Type B pancreatic cell (in vitro differentiated cells): ENCODE measurements at regions not wholly inside any gene's neighbourhood (a gene's known extent, or its start where the extent isn't known, plus 50 kb on each side); places are given as distances from the start of the nearest gene placed in this dataset. TPM values are rescaled to one million over a fixed set of nuclear protein-coding genes. Genes with fewer than 3 reads are reported as not detected.
A peak's percentile ranks its signal among the peaks of the same experiment; 100 is the strongest.

Experiments
- DNase-seq: peaks from one replicate; pipeline ENCODE4 v3.0.0; 2021; ENCODE audit warnings: mixed read lengths; ENCODE audit not compliant: unreplicated experiment; ENCODE audit errors: extremely low spot score
- H3K27ac Mint-ChIP-seq: 2 replicates; pipeline ENCODE4 v1.8.0; 2021; ENCODE audit warnings: mild to moderate bottlenecking, mixed read lengths
- H3K27me3 Mint-ChIP-seq: 2 replicates; pipeline ENCODE4 v1.8.0; 2021; ENCODE audit warnings: mixed read lengths
- H3K36me3 Mint-ChIP-seq: 2 replicates; pipeline ENCODE4 v1.8.0; 2021; ENCODE audit warnings: mixed read lengths
- H3K4me1 Mint-ChIP-seq: one replicate; pipeline ENCODE4 v1.8.0; 2021; ENCODE audit warnings: mixed read lengths; ENCODE audit not compliant: unreplicated experiment
- H3K4me3 Mint-ChIP-seq: 2 replicates; pipeline ENCODE4 v1.8.0; 2021; ENCODE audit warnings: mild to moderate bottlenecking, mixed read lengths
- H3K9me3 Mint-ChIP-seq: 2 replicates; pipeline ENCODE4 v1.8.0; 2021; ENCODE audit warnings: mixed read lengths
- microRNA-seq: library from miRNA; unstranded; fragments of <30 nt; microRNA quantifications from one replicate; pipeline ENCODE4, GENCODE V29; 2020
- TF ChIP-seq, protein P1 (sequence below): fragments of 200-600 bp; sonication (generic); conservative IDR thresholded peaks from 2 replicates; pipeline ENCODE4 v1.5.0; 2021; ENCODE audit warnings: antibody characterized with exemption, mild to moderate bottlenecking

DNA sequence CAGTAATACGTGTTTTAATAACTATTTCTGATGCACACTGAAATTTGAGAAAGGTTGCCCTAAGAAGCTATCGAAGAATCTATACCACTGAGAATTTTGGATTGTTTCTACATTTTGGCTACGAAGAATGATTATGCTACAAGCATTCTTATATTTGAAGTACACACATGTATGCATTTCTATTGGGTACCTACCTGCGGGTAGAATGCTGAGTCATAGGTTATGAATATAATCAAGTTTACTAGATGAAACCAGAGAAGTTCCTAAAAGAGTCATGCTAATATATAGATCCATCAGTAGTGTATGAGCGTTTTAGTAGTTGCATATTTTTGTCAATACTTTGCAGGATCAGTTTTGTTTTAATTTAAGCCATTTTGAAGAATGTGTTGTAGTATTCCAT lies 62.0 kb upstream of the PCDH20 start:
- Mint-ChIP-seq H3K4me1 (no peaks in the 10 kb centered on the region), H3K27me3 (no peaks in the 10 kb centered on the region), H3K36me3 (no peaks in the 10 kb centered on the region), H3K4me3 (no peak overlapping the region), H3K27ac (no peak overlapping the region), H3K9me3 (no peaks in the 10 kb centered on the region)
- DNase-seq, result no peak
- TF ChIP-seq, protein P1, sequence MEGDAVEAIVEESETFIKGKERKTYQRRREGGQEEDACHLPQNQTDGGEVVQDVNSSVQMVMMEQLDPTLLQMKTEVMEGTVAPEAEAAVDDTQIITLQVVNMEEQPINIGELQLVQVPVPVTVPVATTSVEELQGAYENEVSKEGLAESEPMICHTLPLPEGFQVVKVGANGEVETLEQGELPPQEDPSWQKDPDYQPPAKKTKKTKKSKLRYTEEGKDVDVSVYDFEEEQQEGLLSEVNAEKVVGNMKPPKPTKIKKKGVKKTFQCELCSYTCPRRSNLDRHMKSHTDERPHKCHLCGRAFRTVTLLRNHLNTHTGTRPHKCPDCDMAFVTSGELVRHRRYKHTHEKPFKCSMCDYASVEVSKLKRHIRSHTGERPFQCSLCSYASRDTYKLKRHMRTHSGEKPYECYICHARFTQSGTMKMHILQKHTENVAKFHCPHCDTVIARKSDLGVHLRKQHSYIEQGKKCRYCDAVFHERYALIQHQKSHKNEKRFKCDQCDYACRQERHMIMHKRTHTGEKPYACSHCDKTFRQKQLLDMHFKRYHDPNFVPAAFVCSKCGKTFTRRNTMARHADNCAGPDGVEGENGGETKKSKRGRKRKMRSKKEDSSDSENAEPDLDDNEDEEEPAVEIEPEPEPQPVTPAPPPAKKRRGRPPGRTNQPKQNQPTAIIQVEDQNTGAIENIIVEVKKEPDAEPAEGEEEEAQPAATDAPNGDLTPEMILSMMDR, result no peak

DNA sequence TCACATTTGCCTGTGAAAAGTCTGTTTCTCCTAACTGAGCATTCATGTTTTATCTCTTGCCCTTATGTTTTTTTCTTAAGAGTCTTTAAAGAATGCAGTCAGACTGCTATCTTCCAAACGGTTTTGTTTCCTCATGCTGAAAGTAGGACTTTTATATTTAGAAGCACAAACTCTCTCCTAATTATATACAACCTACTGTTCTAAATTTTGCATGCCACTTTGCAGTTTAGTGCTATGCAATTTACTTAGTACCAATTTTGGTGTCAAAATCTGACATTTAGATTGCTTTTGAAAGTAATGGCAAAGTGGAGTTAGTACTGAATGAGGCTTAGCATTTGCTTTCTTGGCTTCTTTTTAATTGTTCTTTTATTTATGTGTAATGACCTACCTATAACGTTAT lies 55.1 kb upstream of the PCDH20 start:
- Mint-ChIP-seq H3K36me3 (no peaks in the 10 kb centered on the region), H3K27me3 (no peaks in the 10 kb centered on the region), H3K4me3 (no peak overlapping the region), H3K9me3 (no peaks in the 10 kb centered on the region), H3K27ac (no peak overlapping the region), H3K4me1 (no peaks in the 10 kb centered on the region)
- TF ChIP-seq, protein P1, result no peak
- no peak for DNase-seq

DNA sequence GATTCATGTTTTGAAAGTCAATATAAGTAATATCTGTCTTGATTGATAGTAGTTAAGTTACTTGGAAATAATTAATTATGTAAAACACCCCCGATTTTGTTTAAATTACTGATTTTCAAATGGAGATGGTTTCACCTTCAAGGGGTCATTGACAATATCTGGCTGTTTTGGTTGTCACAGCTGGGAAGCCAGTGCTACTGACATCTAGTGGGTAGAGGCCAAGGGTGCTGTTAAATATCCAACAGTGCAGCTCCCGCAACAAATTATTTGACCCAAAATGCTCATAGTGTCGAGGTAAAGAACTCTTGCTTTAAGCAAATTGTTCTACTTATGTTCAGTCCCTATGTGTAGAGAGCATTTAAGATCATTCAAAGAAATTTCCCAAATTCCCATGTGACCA lies 50.6 kb upstream of the PCDH20 start:
- DNase-seq, result no peak
- no peaks in the 10 kb centered on the region for H3K9me3 Mint-ChIP-seq
- no peak overlapping the region for H3K27ac Mint-ChIP-seq
- no peaks in the 10 kb centered on the region for H3K36me3 Mint-ChIP-seq
- TF ChIP-seq, protein P1, result peak; percentile 45
- H3K4me1 Mint-ChIP-seq, result peaks cover 5% of the 10 kb centered on the region
- H3K27me3 Mint-ChIP-seq, result no peaks in the 10 kb centered on the region
- H3K4me3 Mint-ChIP-seq, result no peak overlapping the region

Small RNA genes in the stretch of these regions (microRNA-seq; reads per million reads assigned to microRNA genes)
- gene MIR4704 (not detected), gene MIR548X2 (not detected)
